ENCODE measurements at regions not wholly inside any gene's neighbourhood (a gene's known extent, or its start where the extent isn't known, plus 50 kb on each side); places are given as distances from the start of the nearest gene placed in this dataset.

GRCh38 chr11:106292526-106292925, 215.1 kb downstream of the AASDHPPT start:
- in situ Hi-C loops (cut with HindIII; ENCODE audit: low pct_unique_long_range_greater_than_20kb, low sequenced_read_pairs) (no loop called here), intact Hi-C loops (cut with micrococcal nuclease; ENCODE audit: unreplicated experiment) (no loop called here)
- Histone ChIP-seq H3K4me1 (ENCODE audit: control insufficient read depth, insufficient read depth, low read length) (no peaks in the 10 kb centered on the region), H3K36me3 (ENCODE audit: control insufficient read depth, insufficient read depth, low read length) (no peaks in the 10 kb centered on the region), H3K4me3 (ENCODE audit: low read depth in 2 of 2, low read length in 2 of 2) (no peak overlapping the region), H3K27me3 (ENCODE audit: control insufficient read depth, insufficient read depth, low read length) (no peaks in the 10 kb centered on the region), H3K9me3 (ENCODE audit: control insufficient read depth, insufficient read depth, low read depth, low read length) (no peaks in the 10 kb centered on the region), H3K27ac (ENCODE audit: low read length) (no peak overlapping the region)
- ATAC-seq (no peak), DNase-seq (ENCODE audit: low read depth, low spot score) (no peak)
- no TSS peak for BruUV-seq (replicated peaks)
- TF ChIP-seq REST (IDR thresholded peaks at IDR 0.05; ENCODE audit: insufficient read depth in 1 of 2, low read depth in 2 of 2, low read length in 1 of 2) = no peak
- TF ChIP-seq CTCF (IDR thresholded peaks at IDR 0.05) = no peak
- no peak for TF ChIP-seq TCF7L2 (IDR thresholded peaks at IDR 0.05; ENCODE audit: low read depth, low read length)
- no peak for TF ChIP-seq SIN3A (IDR thresholded peaks at IDR 0.05; ENCODE audit: borderline replicate concordance, insufficient read depth, low read depth, low read length)
- TF ChIP-seq POLR2AphosphoS5 (IDR thresholded peaks at IDR 0.05; ENCODE audit: low read depth, low read length) = no peak
- CTCF ChIA-PET = no interaction called here
- POLR2A ChIA-PET = no interaction called here

GRCh38 chr11:106295974-106296373, 218.5 kb downstream of the AASDHPPT start:
- Histone ChIP-seq H3K4me3 (ENCODE audit: low read depth in 2 of 2, low read length in 2 of 2) (no peak overlapping the region), H3K27ac (ENCODE audit: low read length) (no peak overlapping the region), H3K9me3 (ENCODE audit: control insufficient read depth, insufficient read depth, low read depth, low read length) (no peaks in the 10 kb centered on the region; the same call in 1 of the 2 replicates), H3K27me3 (ENCODE audit: control insufficient read depth, insufficient read depth, low read length) (no peaks in the 10 kb centered on the region), H3K36me3 (ENCODE audit: control insufficient read depth, insufficient read depth, low read length) (no peaks in the 10 kb centered on the region), H3K4me1 (ENCODE audit: control insufficient read depth, insufficient read depth, low read length) (no peaks in the 10 kb centered on the region)
- in situ Hi-C loops (cut with HindIII; ENCODE audit: low pct_unique_long_range_greater_than_20kb, low sequenced_read_pairs) = no loop called here
- intact Hi-C loops (cut with micrococcal nuclease; ENCODE audit: unreplicated experiment) = no loop called here
- DNase-seq (ENCODE audit: low read depth, low spot score) (no peak), ATAC-seq (no peak)
- POLR2A ChIA-PET = no interaction called here
- no TSS peak for BruUV-seq (replicated peaks)
- no peak for TF ChIP-seq CTCF (IDR thresholded peaks at IDR 0.05)
- no peak for TF ChIP-seq TCF7L2 (IDR thresholded peaks at IDR 0.05; ENCODE audit: low read depth, low read length)
- TF ChIP-seq REST (IDR thresholded peaks at IDR 0.05; ENCODE audit: insufficient read depth in 1 of 2, low read depth in 2 of 2, low read length in 1 of 2) = no peak
- no peak for TF ChIP-seq POLR2AphosphoS5 (IDR thresholded peaks at IDR 0.05; ENCODE audit: low read depth, low read length)
- no peak for TF ChIP-seq SIN3A (IDR thresholded peaks at IDR 0.05; ENCODE audit: borderline replicate concordance, insufficient read depth, low read depth, low read length)
- CTCF ChIA-PET = interaction anchor here (0.7 kb wide), 1 partner anchor 204 kb away, joined by 6 read pairs; no protein-coding TSS in a partner anchor
